Activated CD8-positive, alpha-beta T cell treated with anti-CD3 and anti-CD28 coated beads for 36 hours (primary cell): ENCODE measurements at regions not wholly inside any gene's neighbourhood (a gene's known extent, or its start where the extent isn't known, plus 50 kb on each side); places are given as distances from the start of the nearest gene placed in this dataset.
"Not testable (repeated sequence)": the region's sequence is repeated elsewhere in the genome, so short reads cannot be mapped to it uniquely, and the experiment has no call there.

ENCODE experiments used
- ATAC-seq: fragments of 200-7000 bp; cut with Tn5 transposase; one replicate; pipeline ENCODE4 v1.10.0; 2021; ENCODE audit warnings: mild to moderate bottlenecking, moderate library complexity
- CTCF ChIA-PET: fragments of 350-600 bp; sonication (Branson Sonifier 250); formaldehyde crosslinking; loops from one replicate; lab custom pipeline; 2021; ENCODE audit warnings: antibody characterized with exemption; lab: Charles Lee
- POLR2A ChIA-PET: fragments of 350-600 bp; sonication (Branson Sonifier 250); formaldehyde crosslinking; loops from one replicate; lab custom pipeline; 2021; ENCODE audit warnings: antibody characterized with exemption; lab: Charles Lee
- DNase-seq: peaks from one replicate; pipeline ENCODE4 v3.0.0-alpha.2; 2020
- H3K27ac Mint-ChIP-seq: one replicate; pipeline ENCODE4 v1.8.0; 2021; ENCODE audit warnings: mild to moderate bottlenecking, mixed read lengths
- H3K27me3 Mint-ChIP-seq: one replicate; pipeline ENCODE4 v1.8.0; 2021; ENCODE audit warnings: mixed read lengths
- H3K36me3 Mint-ChIP-seq: one replicate; pipeline ENCODE4 v1.8.0; 2021; ENCODE audit warnings: low read depth, mixed read lengths
- H3K4me1 Mint-ChIP-seq: one replicate; pipeline ENCODE4 v1.8.0; 2021; ENCODE audit warnings: low read depth, mixed read lengths
- H3K4me3 Mint-ChIP-seq: one replicate; pipeline ENCODE4 v1.8.0; 2021; ENCODE audit warnings: mild to moderate bottlenecking, moderate library complexity, mixed read lengths
- H3K9me3 Mint-ChIP-seq: one replicate; pipeline ENCODE4 v1.8.0; 2021; ENCODE audit warnings: mixed read lengths
- CTCF ChIP-seq: fragments of 200-600 bp; IDR thresholded peaks from one replicate; pipeline ENCODE4 v1.8.0; 2022; ENCODE audit warnings: antibody characterized with exemption, mild to moderate bottlenecking
- intact Hi-C: fragments of 100-400 bp; cut with micrococcal nuclease; formaldehyde crosslinking; loops from one replicate; pipeline ENCODE4 v1.10.0; 2022

DNA sequence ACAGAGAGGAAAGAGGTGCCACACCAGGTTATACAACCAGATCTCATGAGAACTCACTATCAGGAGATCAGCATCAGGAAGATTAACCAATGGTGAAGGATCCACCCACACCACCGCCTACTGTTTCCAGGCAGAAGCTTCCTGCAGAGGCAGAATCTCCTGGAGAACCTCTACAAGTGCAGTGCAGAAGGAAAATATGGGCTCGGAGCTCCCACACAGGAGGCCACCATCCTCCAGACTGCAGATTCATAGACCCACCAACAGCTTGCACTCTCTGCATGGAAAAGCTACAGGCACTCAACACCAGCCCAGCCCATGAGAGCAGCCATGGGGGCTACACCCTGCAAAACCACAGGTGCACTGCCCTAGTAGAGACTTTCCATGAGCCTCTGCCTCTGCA is 284.0 kb downstream of the POTED start:
- CTCF ChIA-PET = not testable (repeated sequence)

DNA sequence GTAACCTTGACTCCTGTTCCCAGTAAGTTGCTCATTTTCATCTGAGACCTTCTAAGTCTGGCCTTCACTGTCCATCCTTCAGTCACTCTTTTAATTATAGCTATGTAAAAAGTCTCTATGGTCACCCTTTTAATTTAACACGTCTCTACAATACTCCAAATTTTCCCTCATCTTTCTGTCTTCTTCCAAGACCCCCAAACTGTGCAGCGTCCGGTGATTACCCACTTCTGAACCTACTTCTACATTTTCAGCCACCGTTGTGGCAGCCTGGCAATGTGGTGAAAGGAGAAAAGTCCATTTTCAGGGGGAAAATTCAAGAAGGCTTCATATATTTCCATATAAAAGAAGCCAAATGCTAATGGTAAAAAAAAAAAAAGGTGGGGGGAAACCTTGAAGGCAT is 283.4 kb downstream of the POTED start:
- POLR2A ChIA-PET, CTCF ChIA-PET, H3K27me3 Mint-ChIP-seq, H3K27ac Mint-ChIP-seq, H3K9me3 Mint-ChIP-seq, H3K4me3 Mint-ChIP-seq, H3K36me3 Mint-ChIP-seq, DNase-seq, intact Hi-C loops, H3K4me1 Mint-ChIP-seq, ATAC-seq: not testable (repeated sequence)

More for the DNA sequence above, 284.0 kb downstream of the POTED start:
- H3K27ac Mint-ChIP-seq, intact Hi-C loops, POLR2A ChIA-PET, H3K4me1 Mint-ChIP-seq, ATAC-seq, H3K36me3 Mint-ChIP-seq, H3K4me3 Mint-ChIP-seq, DNase-seq, H3K27me3 Mint-ChIP-seq, H3K9me3 Mint-ChIP-seq: not testable (repeated sequence)

DNA sequence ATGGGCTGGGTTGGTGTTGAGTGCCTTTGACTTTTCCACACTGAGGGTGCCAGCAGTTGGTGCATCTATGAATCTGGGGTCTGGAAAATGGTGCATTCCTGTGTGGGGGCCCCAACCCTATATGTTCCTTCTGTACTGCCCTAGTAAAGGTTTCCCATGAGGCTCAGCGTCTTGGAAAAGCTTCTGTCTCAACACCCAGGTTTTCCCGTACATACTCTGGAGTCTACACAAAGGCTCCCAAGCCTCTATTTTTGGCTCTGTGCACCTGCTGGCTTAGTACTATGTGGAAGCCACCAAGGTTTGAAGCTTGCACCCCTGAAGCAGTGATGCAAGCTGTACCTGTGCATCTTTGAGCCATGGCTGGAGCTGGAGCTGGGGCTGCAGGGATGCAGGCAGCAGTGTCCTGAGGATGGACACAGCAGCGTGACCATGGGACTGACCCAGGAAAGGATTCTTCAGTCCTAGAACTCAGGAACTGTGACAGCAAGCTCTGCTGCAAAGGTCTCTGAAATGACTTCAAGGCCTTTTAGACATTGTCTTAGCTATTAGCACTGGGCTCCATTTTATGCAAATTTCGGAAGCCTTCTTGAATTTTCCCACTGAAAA is 282.7 kb downstream of the POTED start:
- CTCF ChIA-PET, H3K27me3 Mint-ChIP-seq, H3K27ac Mint-ChIP-seq, ATAC-seq, H3K9me3 Mint-ChIP-seq, H3K4me3 Mint-ChIP-seq, H3K36me3 Mint-ChIP-seq, POLR2A ChIA-PET, intact Hi-C loops, DNase-seq, H3K4me1 Mint-ChIP-seq: not testable (repeated sequence)

DNA sequence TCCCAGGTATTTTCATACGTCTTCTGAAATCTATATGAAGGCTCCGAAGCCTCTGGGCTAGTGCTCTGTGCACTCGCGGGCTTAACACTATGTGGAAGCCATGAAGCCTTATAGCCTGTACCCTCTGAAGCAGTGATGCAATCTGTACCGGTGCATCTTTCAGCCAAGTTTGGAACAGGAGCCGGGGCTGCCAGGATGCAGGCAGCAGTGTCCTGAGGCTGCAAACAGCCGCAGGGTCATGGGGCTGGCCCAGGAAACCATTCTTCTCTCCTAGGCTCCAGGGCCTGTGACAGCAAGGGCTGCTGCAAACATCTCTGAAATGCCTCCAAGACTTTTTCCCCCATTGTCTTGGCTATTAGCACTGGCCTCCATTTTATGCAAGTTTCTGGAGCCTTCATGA is 279.6 kb downstream of the POTED start:
- ATAC-seq, POLR2A ChIA-PET, DNase-seq, H3K9me3 Mint-ChIP-seq, CTCF ChIA-PET, H3K4me1 Mint-ChIP-seq, H3K27ac Mint-ChIP-seq, H3K27me3 Mint-ChIP-seq, intact Hi-C loops, H3K36me3 Mint-ChIP-seq, H3K4me3 Mint-ChIP-seq: not testable (repeated sequence)

DNA sequence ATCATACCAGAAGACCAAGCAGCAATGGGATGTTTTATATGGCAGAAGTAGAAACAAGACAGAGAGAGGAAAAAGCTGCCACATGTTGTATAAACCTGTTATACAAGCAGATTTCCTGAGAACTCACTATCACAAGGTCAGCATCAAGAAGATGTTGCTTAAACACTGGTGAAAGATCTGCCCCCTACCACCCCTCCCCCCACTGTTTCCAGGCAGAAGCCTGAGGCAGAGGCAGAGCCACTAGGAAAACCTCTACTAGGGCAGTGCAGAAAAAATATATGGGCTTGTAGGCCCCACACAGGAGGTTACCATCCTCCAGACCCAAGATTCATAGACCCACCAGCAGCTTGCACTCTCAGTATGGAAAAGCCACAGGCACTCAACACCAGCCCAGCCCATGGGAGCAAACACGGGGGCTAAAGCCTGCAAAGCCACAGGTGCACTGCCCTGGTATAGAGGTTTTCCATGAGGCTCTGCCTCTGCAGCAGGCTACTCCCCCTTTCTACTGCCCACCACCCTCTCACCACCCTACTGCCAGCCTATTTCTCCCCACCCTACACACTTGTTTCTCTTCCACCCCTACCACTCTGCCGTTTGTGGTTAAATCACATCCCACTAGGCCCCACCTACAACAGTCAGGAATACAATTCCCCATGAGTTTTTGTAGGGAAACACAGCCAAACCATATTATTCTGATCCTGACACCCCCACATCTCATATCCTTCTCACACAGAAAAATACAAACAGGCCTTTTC is 274.2 kb downstream of the POTED start:
- DNase-seq, H3K9me3 Mint-ChIP-seq, H3K4me3 Mint-ChIP-seq, CTCF ChIA-PET, ATAC-seq, H3K27ac Mint-ChIP-seq, H3K36me3 Mint-ChIP-seq, H3K27me3 Mint-ChIP-seq, POLR2A ChIA-PET, H3K4me1 Mint-ChIP-seq, intact Hi-C loops: not testable (repeated sequence)

GRCh38 chr21:13877503-13877902 is 267.9 kb downstream of the POTED start:
- H3K4me1 Mint-ChIP-seq, ATAC-seq, H3K9me3 Mint-ChIP-seq, H3K36me3 Mint-ChIP-seq, H3K4me3 Mint-ChIP-seq, POLR2A ChIA-PET, CTCF ChIA-PET, intact Hi-C loops, H3K27me3 Mint-ChIP-seq, DNase-seq, H3K27ac Mint-ChIP-seq: not testable (repeated sequence)

DNA sequence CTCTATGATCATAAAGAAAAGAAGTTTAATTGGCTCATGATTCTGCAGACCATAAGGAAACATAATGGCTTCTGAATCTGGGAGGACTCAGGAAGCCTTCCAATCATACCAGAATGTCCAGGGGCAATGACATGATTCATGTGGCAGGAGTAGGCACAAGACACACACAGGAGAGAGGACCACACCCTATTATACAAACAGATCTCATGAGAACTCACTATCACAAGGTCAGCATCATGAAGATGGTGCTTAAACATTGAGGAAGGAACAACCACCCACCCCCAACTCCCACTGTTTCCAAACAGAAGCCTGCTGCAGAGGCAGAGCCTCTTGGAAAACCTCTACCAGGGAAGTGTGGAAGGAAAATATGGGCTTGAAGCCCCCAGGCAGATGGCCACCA is 267.4 kb downstream of the POTED start:
- intact Hi-C loops = not testable (repeated sequence)

DNA sequence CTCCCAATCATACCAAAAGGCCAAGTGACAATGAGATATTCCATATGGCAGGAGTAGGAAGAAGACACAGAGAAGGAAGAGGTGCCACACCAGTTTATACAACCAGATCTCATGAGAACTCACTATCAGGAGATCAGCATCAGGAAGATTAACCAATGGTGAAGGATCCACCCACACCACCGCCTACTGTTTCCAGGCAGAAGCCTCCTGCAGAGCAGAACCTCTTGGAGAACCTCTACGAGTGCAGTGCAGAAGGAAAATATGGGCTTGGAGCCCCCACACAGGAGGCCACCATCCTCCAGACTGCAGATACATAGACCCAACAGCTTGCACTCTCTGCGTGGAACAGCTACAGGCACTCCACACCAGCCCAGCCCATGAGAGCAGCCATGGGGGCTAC is 264.4 kb downstream of the POTED start:
- H3K4me1 Mint-ChIP-seq, ATAC-seq, POLR2A ChIA-PET, H3K4me3 Mint-ChIP-seq, H3K27ac Mint-ChIP-seq, intact Hi-C loops, CTCF ChIA-PET, H3K27me3 Mint-ChIP-seq, H3K9me3 Mint-ChIP-seq, DNase-seq, H3K36me3 Mint-ChIP-seq: not testable (repeated sequence)

More for the DNA sequence above, 267.4 kb downstream of the POTED start:
- H3K36me3 Mint-ChIP-seq, H3K27ac Mint-ChIP-seq, H3K4me1 Mint-ChIP-seq, ATAC-seq, DNase-seq, H3K27me3 Mint-ChIP-seq, H3K4me3 Mint-ChIP-seq, POLR2A ChIA-PET, CTCF ChIA-PET, H3K9me3 Mint-ChIP-seq: not testable (repeated sequence)

DNA sequence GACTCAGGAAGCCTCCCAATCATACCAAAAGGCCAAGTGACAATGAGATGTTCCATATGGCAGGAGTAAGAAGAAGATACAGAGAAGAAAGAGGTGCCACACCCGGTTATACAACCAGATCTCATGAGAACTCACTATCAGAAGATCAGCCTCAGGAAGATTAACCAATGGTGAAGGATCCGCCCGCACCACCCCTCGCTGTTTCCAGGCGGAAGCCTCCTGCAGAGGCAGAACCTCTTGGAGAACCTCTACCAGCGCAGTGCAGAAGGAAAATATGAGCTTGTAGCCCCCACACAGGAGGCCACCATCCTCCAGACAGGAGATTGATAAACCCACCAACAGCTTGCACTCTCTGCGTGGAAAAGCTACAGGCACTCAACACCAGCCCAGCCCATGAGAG is 245.1 kb downstream of the POTED start:
- intact Hi-C loops = no loop called here
- CTCF ChIA-PET = no interaction called here
- TF ChIP-seq CTCF = no peak
- H3K27ac Mint-ChIP-seq = no peak overlapping the region
- H3K36me3 Mint-ChIP-seq = no peaks in the 10 kb centered on the region
- DNase-seq = no peak
- ATAC-seq = no peak
- no peak overlapping the region for H3K4me3 Mint-ChIP-seq
- POLR2A ChIA-PET = no interaction called here
- no peaks in the 10 kb centered on the region for H3K4me1 Mint-ChIP-seq
- H3K9me3 Mint-ChIP-seq = no peaks in the 10 kb centered on the region
- no peaks in the 10 kb centered on the region for H3K27me3 Mint-ChIP-seq

DNA sequence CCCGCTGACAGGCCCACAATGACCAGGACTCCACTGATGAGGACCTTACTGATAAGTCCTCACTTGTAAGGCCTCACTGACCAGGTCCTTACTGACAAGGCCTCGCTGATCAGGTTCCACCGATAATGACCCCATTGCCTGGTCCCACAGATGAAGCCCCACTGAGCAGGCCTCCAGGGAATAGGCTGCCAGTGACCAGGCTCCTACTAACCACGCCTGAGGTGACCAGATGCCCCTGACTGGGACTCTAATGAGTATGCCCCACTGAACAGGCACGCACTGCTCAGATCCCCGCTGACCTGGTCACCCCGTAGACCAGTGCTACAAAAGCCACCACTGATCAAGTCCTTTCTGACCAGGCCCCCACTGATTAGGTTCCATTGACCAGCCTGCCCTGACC is 241.2 kb downstream of the POTED start:
- H3K9me3 Mint-ChIP-seq, H3K36me3 Mint-ChIP-seq, DNase-seq, ATAC-seq, H3K4me3 Mint-ChIP-seq, POLR2A ChIA-PET, H3K27ac Mint-ChIP-seq, CTCF ChIA-PET, H3K27me3 Mint-ChIP-seq, H3K4me1 Mint-ChIP-seq, intact Hi-C loops: not testable (repeated sequence)

- H3K27ac Mint-ChIP-seq, intact Hi-C loops, H3K36me3 Mint-ChIP-seq, H3K4me1 Mint-ChIP-seq, H3K27me3 Mint-ChIP-seq, POLR2A ChIA-PET, H3K9me3 Mint-ChIP-seq, H3K4me3 Mint-ChIP-seq, ATAC-seq, DNase-seq, CTCF ChIA-PET: not testable (repeated sequence)
These were observed 239.9 kb downstream of the POTED start for GRCh38 chr21:13849489-13849888.
